ENCODE measurements at regions not wholly inside any gene's neighbourhood (a gene's known extent, or its start where the extent isn't known, plus 50 kb on each side); places are given as distances from the start of the nearest gene placed in this dataset.

- DNase-seq (ENCODE audit: low read depth) = no peak
These were observed 156.9 kb downstream of the USP12 start for GRCh38 chr13:27014406-27015359.

DNA sequence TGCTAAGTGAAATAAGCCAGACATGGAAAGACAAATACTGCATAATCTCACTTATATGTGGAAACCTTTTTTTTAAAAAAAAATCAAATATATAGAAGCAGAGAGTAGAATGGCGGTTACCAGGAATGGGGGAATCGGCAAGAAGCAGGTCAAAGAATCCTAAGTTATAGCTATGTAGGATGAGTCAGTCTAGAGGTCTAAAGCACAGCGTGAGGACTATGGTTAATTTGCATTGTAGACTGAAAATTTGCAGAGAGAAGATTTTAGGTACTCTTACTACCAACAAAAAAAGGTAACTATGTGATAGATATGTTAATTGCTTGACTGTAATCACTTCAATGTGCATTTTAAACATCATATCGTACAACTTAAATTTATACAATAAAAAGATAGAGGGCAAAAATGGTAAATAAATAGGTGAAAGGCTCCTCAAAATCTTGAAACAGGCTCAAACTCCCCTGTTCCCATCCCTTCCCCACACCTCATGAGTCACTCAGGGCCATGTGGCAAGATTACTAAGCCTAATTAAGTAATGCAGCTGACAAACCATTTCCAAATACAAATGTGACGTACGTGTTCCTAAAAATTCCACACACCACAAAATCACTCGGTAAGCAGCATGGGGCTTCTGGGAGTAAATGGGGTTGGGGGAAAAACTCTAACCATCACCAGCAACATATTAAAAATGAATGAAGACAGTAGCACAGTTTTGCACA lies 159.0 kb downstream of the USP12 start:
- DNase-seq (ENCODE audit: low read depth) = peak; percentile 67

DNA sequence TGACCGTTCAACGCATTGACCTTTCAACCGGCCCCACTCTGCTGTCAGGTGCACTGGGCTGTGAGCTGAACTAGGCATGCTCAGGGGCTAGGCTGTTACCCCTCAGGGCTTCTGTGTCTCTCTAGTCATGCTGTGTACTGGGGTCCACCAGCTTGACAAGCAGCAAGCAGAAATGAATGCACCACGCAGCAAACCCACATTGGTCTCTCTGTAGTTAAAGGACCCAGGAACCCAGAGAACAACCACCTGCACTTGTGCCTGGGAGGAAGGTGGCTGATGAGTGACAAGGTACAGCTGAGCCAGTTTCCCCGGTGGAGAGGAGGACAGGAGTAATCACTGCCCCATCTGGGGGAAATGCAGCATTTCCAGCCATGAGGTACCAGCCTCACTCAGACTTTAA lies 159.9 kb downstream of the USP12 start:
- DNase-seq (ENCODE audit: low read depth) = no peak

- DNase-seq (ENCODE audit: low read depth) = no peak
These were observed 162.9 kb downstream of the USP12 start for GRCh38 chr13:27008733-27009132.

- no peak for DNase-seq (ENCODE audit: low read depth)
These were observed 164.4 kb downstream of the USP12 start for GRCh38 chr13:27007166-27007565.

DNA sequence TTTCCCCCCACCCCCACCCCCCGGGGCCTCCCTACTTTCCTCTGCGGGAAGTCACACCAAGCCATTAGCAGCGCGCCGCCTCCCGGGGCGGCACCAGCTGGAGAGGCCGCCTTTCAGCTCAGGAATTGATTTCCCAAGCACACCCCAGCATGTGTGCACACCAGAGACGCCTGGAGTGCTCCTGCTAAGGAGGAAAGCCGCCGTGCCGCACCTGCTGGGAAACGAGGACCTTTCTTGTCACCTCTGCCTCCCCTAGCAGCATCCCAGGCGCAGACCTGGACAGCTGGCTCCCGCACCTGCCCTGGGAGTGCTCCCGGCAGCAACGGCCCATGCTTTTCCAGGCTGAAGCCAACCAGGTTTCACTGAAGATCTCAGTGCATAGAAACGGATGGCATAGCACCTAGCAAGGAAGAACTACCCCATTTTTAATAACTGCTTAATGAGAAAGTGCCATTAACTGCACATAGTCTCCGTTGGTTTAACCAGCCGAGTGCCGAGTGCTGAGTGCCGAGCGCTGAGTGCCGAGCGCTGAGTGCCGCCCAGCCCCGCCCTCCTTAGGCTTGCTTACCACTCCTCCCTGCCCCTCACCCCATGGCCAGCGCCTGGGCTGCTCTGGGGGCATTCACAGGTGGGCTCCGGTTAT lies 165.0 kb downstream of the USP12 start:
- DNase-seq (ENCODE audit: low read depth) = no peak

DNA sequence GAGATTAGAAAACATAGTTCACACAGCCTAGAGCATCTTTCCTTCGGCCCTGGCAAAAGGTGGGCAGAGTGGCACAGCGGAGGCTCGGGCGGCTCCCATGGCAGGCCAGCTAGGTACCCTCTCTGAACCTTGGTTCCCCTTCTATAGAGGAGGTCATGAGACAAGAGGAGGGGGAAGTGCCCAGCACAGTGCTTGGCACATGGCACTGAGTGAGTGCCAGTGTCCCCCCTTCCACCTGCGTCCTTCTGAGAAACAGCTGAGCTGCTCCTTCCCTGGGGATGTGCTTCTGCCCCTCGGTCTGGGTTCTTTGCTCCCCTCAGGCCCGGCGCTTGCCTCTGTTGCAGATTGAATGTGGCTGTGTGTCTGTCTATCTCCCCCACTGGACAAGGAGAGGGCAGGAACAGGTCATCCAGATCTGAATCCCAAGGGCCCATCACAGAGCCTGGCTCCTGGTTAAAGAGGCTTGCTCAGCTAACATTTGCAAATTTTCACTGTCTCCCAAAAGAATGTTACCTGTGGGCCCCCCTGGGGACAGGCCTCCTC lies 165.6 kb downstream of the USP12 start:
- DNase-seq (ENCODE audit: low read depth) = no peak

DNA sequence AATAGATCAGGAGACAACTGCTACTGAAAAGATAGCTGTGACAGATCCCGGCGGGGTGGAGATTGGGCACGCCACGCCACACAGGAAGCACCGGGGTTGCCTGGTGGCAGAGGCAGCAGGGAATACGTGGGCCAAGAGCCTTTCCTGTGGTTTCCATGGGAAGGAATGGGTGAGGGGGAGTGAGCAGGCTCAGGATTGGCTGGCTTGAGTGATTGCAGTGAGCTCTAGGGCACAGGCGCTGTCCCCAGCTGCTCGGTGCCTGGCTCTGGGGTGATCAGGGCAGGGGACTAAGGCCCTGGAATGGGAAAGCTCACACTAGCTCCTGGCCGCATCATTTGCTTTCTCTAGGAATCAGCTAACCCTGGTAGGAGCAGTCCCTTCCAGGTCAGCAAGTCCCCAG lies 166.1 kb downstream of the USP12 start:
- DNase-seq (ENCODE audit: low read depth) = no peak

- DNase-seq (ENCODE audit: low read depth) = no peak
These were observed 166.7 kb downstream of the USP12 start for GRCh38 chr13:27004866-27005265.

- DNase-seq (ENCODE audit: low read depth) = no peak
These were observed 167.3 kb downstream of the USP12 start for GRCh38 chr13:27004326-27004725.

GRCh38 chr13:27001705-27002104 lies 169.9 kb downstream of the USP12 start:
- no peak for DNase-seq (ENCODE audit: low read depth)

DNA sequence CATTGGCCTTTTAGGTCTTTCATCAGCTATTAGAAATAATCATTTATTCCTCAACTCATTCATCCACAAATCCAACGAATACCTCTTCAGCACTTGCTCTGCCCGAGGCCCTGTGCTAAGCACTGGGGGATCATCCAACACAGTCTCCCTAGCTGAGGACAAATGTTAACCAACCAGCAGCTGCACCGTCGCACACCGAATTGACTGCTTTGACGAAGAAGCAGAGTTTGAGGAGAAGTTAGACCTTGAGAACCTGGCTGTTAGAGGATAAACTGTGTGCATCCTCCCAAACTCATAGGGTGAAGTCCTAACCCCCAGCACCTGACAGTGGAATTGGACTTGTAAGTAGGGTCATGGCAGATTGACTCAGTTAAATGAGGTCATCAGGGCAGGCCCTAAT lies 170.9 kb downstream of the USP12 start:
- DNase-seq (ENCODE audit: low read depth) = no peak

GRCh38 chr13:26999499-26999898 lies 172.1 kb downstream of the USP12 start:
- DNase-seq (ENCODE audit: low read depth) = no peak

GRCh38 chr13:26998292-26998691 lies 173.3 kb downstream of the USP12 start:
- no peak for DNase-seq (ENCODE audit: low read depth)

DNA sequence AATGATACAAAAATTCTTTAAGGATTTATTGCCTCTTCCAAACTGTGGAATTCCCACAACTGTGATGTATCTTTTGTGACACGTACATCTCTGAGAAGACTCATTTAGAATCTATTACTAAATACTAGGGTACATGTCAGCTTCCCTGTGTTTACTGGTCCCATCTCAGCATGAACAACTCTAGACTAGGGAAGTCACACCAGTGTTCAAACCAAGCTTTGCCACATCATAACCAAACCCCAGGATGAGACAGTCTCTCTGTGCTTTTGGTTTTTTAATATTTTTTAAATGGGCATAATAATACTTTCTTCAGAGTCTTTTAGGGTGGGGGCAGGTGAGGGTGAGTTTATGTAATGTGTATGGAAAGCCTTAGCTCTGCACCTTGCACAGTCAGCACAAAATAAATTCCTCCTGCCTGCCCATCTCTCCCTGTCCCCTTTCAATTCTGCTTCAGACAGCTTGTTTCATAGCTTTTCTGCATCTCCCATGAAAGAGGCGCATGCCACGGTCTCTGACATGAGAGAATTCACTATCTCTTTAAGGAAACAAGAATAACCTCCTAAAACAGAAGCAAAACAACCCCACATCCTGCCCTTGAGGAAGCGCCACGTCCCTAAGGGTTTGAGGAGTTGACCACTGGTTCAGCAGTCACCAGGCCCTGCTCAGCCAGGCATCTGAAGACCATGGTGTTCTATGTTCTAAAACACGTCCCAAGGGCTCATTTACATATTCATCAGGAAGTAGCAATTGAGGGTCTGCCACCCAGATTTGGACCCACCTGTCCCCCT lies 174.5 kb downstream of the USP12 start:
- DNase-seq (ENCODE audit: low read depth) = no peak

DNA sequence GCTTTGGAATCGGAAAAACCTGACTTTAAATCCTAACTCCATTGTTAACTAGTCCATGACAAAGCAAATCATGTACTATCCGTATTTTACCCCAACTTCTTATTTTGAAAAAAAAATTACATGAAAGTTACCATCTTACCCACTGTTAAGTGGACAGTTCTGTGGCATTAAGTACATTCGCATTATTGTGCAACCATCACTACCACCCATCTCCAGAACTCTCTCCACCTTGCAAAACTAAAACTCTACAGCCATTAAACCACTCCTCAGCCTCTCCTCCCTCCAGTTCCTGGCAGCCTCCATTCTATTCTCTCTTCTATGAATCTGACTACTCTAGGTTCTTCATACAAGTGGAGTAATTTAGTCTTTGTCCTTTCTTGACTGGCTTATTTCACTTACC lies 176.5 kb downstream of the USP12 start:
- no peak for DNase-seq (ENCODE audit: low read depth)

GRCh38 chr13:26993780-26994179 lies 177.8 kb downstream of the USP12 start:
- no peak for DNase-seq (ENCODE audit: low read depth)

DNA sequence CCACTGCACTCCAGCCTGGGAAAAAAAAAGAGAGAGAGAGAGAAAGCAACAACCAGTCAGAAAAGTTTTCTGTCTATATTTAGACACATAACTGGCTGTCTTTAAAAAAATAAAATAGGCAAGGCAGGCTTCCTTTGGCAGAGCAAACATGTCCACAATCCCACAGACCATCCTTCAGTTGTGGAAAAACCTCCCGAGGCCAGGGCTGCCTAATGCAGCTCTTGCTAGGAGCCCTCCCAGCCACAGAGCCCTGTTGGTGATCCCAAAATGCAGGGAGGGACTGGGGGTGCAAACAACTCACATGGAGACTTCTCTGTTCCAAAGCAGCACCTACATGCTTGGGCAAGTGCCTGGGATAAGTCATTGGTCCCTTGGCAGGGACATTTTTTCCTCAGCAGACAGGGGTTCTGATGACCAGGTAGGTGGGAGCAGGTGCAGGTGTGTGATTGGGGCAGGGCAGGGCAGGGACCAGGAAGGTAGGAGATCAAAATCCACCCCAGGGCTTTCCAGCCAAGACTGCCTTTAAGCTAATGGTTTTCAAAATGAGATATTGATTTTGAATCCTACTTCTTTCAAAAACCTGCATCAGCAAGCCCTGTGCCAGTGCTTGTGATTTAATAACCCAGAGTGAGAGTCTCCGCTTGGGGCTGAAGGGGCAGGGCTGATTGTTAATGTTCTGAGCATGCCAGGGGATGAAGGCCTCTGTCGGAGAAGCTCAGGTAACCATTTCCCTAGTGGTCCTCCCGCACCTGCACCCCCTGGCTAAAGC lies 178.5 kb downstream of the USP12 start:
- DNase-seq (ENCODE audit: low read depth) = no peak

GRCh38 chr13:26991508-26992181 lies 180.0 kb downstream of the USP12 start:
- no peak for DNase-seq (ENCODE audit: low read depth)

- DNase-seq (ENCODE audit: low read depth) = no peak
These were observed 181.5 kb downstream of the USP12 start for GRCh38 chr13:26989957-26990713.
